ENCODE measurements at regions not wholly inside any gene's neighbourhood (a gene's known extent, or its start where the extent isn't known, plus 50 kb on each side); places are given as distances from the start of the nearest gene placed in this dataset.
"Not testable (repeated sequence)": the region's sequence is repeated elsewhere in the genome, so short reads cannot be mapped to it uniquely, and the experiment has no call there.

- Histone ChIP-seq H3K4me3 (no peak overlapping the region), H3K9me3 (no peaks in the 10 kb centered on the region), H3K4me1 (no peaks in the 10 kb centered on the region), H3K27ac (no peak overlapping the region), H3K27me3 (ENCODE audit: low read depth) (no peaks in the 10 kb centered on the region), H3K36me3 (no peaks in the 10 kb centered on the region)
- ATAC-seq (peak in 1 of 2 donors; percentile 71), DNase-seq (no peak)
- intact Hi-C loops (cut with DNase I): loop anchor here (10.0 kb wide), 3 partner anchors 578 to 738 kb away; partner anchors contain the start of gene ARL4A
- TF ChIP-seq CTCF (IDR thresholded peaks at IDR 0.05): peak; percentile 52
Observed at GRCh38 chr7:13262929-13263530, 575.6 kb downstream of the ARL4A start.

DNA sequence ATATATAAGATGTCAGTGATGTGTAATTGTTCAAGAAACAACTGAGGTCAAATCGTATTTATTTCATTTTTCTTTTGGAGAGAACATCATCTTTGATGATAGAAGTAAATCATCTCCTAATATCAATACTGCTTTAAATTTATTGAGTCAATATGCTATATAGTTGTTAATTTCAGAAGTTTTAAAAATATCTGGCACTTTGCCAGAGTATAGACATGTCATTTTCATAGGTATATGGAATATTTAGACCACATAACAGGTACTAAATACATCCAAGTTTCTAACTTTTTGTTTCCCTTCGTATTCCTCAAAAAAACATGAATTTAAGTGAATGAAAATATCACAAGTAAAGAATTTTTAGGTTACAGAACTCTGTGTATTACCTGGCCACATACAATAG is 577.8 kb downstream of the ARL4A start:
- no peak overlapping the region for H3K27ac ChIP-seq
- DNase-seq: no peak
- intact Hi-C loops (cut with DNase I): loop anchor here (10.0 kb wide), 3 partner anchors 580 to 740 kb away; partner anchors contain the start of gene ARL4A
- TF ChIP-seq CTCF (IDR thresholded peaks at IDR 0.05): no peak
- H3K36me3 ChIP-seq: no peaks in the 10 kb centered on the region
- H3K4me1 ChIP-seq: no peaks in the 10 kb centered on the region
- no peaks in the 10 kb centered on the region for H3K27me3 ChIP-seq (ENCODE audit: low read depth)
- H3K9me3 ChIP-seq: no peaks in the 10 kb centered on the region
- H3K4me3 ChIP-seq: no peak overlapping the region
- ATAC-seq: no peak

DNA sequence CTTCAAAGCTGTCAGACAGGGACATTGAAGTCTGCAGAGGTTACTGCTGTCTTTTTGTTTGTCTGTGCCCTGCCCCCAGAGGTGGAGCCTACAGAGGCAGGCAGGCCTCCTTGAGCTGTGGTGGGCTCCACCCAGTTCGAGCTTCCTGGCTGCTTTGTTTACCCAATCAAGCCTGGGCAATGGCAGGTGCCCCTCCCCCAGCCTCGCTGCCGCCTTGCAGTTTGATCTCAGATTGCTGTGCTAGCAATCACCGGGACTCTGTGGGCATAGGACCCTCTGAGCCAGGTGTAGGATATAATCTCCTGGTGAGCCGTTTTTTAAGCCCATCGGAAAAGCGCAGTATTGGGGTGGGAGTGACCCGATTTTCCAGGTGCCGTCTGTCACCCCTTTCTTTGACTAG is 586.8 kb downstream of the ARL4A start:
- H3K36me3 ChIP-seq; H3K27me3 ChIP-seq (ENCODE audit: low read depth); intact Hi-C loops (cut with DNase I); H3K4me3 ChIP-seq; H3K27ac ChIP-seq; H3K4me1 ChIP-seq; ATAC-seq; DNase-seq; H3K9me3 ChIP-seq: not testable (repeated sequence)

GRCh38 chr7:13276977-13277376 is 589.5 kb downstream of the ARL4A start:
- no peaks in the 10 kb centered on the region for H3K4me1 ChIP-seq
- ATAC-seq: no peak
- TF ChIP-seq CTCF (IDR thresholded peaks at IDR 0.05): peak; percentile 9
- no peaks in the 10 kb centered on the region for H3K36me3 ChIP-seq
- no peak overlapping the region for H3K27ac ChIP-seq
- intact Hi-C loops (cut with DNase I): no loop called here
- H3K4me3 ChIP-seq: no peak overlapping the region
- H3K27me3 ChIP-seq (ENCODE audit: low read depth): no peaks in the 10 kb centered on the region
- no peaks in the 10 kb centered on the region for H3K9me3 ChIP-seq
- DNase-seq: no peak

DNA sequence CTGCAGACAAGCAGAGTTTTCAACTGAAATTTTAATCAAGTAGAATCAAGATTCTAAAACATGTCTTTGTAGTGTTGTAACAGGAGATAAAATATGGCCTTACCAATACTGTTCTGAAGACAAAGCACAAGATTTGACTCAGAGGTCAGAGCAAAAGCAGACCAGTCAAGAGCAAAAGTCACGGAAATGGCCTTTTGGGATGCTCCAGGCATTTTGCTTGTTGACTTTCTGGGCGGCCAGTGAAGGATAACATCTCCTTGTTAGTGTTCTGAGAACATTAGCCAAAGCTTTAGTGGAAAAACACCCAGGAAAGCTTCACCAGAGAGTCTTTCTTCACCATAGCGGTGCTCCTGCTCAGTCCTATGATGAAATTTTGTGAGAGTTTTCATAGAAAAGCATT is 590.6 kb downstream of the ARL4A start:
- Histone ChIP-seq H3K4me1 (no peaks in the 10 kb centered on the region), H3K36me3 (no peaks in the 10 kb centered on the region), H3K27me3 (ENCODE audit: low read depth) (no peaks in the 10 kb centered on the region), H3K4me3 (no peak overlapping the region), H3K9me3 (no peaks in the 10 kb centered on the region), H3K27ac (no peak overlapping the region)
- no peak for DNase-seq
- ATAC-seq: no peak
- TF ChIP-seq CTCF (IDR thresholded peaks at IDR 0.05): no peak
- intact Hi-C loops (cut with DNase I): no loop called here

DNA sequence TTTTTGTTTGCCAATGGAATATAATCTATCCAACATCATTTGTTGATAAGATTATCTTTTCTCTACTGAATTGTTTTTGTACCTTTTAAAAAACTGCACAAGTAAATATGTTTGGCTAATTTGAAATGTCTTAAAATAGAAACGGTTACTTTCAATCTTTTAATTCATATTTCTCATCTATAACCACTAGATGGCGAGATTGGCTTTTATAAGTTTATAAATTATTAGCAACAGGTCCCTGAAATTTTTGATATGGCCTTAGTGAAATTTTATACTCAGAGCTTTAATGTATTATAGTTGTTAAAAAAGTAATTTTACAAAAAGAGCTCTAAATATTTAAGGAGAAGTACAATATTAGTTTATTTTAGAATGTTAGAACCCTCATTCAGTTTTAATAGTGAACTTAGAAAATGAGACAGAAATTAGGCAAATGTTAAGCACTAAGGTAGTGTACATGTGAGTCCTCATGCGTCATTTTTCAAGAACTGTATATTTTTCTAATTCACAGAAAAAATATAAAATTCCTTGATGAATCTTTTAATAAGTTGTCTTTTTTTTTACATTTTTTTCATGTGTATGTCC is 592.5 kb downstream of the ARL4A start:
- DNase-seq (no peak), ATAC-seq (no peak)
- Histone ChIP-seq H3K27ac (no peak overlapping the region), H3K36me3 (no peaks in the 10 kb centered on the region), H3K4me3 (no peak overlapping the region), H3K27me3 (ENCODE audit: low read depth) (no peaks in the 10 kb centered on the region), H3K9me3 (no peaks in the 10 kb centered on the region), H3K4me1 (no peaks in the 10 kb centered on the region)
- TF ChIP-seq CTCF (IDR thresholded peaks at IDR 0.05): peak; percentile 46
- intact Hi-C loops (cut with DNase I): loop anchor here (5.0 kb wide), 2 partner anchors 1177 to 1412 kb away; no protein-coding TSS in a partner anchor

All from lower lobe of right lung (tissue), 2 donors.